SIG-M5 treated with dmso at 0.1 percent for 504 hours (cell line): ENCODE measurements at regions not wholly inside any gene's neighbourhood (a gene's known extent, or its start where the extent isn't known, plus 50 kb on each side); places are given as distances from the start of the nearest gene placed in this dataset.

Experiments used
- DNase-seq: peaks from one replicate; lab custom pipeline; 2025; ENCODE audit not compliant: unreplicated experiment; lab: John Stamatoyannopoulos, UW

GRCh38 chr4:177937041-177937440, 494.8 kb upstream of the AGA start:
- DNase-seq: no peak

GRCh38 chr4:177938226-177938625, 496.0 kb upstream of the AGA start:
- DNase-seq: no peak

GRCh38 chr4:177945268-177945667, 503.0 kb upstream of the AGA start:
- DNase-seq: no peak

DNA sequence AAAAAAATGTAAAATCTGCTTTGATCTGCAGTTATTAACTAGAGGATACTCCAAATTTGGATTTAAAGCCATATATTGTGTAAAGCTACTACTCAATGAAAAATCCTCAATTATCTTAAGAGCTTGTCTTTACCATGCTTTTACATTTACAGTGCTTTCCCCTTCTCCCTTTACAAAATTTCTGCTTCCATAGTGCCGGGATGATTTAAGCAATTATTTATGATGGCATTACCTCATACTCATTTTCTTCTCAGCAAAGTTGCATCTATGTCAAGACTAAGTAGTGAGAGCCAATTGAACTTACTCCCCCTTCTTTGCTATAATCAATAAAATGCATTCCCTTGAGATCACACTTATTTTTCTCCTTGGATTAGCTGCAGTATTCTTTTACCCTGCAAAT, 505.4 kb upstream of the AGA start:
- DNase-seq: no peak

DNA sequence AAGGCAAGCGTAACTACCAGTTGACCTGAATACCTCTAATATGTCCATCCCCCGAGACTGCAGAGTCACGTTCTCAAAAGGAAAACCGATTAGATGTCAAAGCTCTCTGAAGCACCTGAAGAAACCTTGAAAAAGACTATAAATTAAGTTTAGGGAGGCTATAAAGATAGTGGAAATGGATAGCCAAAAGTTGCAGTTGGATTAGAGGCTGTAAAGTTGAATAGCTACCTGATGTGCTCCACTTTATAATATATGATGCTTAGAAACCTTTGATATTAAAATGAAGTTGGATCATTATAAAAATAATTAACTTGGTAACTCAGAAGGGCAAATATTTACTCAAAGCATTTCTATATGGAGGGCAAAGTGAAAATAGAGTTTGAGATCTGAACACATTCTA, 506.6 kb upstream of the AGA start:
- no peak for DNase-seq

DNA sequence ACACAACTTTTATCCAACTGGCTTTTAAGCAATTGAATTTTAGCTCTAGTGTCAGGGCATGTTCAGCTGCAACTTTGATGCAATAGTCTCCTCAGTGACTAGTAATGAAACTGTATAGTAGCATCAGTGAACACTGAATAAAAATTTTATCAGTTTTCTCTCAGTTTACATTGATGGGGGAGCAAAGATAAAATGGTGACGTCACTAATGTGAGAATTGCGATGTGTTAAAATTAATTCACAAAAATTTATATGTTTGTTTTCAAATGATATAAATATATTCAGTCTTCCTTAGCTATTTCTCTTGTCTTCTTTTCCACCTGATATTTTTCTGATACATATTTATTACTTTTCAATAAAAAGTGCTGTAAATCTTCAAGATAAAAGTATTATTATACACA, 508.8 kb upstream of the AGA start:
- DNase-seq: no peak

DNA sequence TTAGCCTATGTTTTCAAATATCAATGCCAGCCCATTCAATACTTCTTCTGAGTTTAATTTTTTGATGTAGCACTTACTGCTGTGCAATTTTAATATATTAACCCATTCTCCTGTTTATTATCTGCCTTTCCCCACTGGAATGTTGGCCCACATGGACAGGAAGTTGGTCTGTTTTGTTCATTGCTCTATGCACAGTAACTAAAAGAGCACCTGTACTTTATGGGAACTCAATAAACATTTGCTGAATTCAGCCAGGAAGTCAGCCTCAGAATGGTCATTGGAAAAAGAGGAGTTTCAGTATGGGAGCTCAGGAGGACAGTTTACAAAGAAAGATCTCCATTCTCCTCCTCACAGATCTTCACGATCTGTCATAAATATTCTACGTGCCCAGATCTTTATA, 510.5 kb upstream of the AGA start:
- DNase-seq: no peak

GRCh38 chr4:177957596-177958360, 515.5 kb upstream of the AGA start:
- DNase-seq: no peak

GRCh38 chr4:177960566-177960965, 518.3 kb upstream of the AGA start:
- no peak for DNase-seq

DNA sequence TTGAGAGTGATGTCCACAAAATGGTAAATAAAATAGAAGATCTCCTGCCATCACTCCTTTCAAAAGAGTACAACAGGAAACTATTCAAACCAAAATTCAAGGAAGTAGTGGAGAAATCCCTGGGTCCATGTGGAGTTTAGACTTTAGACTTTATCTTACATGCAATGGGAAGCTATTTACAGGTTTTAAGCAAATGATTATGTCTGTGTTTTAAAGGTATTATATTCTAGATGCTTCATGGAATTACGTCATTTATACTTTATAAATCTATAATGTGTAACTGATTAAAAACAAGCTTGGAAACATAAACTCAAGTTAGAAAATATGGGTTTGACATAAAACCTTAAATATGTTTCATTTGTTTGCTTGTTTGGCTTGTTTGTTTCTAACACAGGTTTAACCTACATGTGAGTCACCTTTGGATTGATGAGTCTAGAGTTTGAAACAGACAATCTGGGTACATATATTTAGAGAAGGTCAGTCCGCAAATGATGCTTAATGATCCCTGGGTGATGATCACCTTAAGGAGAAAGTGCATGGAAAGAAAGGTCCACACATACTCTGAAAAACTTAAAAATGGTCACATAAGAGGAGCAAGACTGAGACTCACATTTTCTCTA, 519.6 kb upstream of the AGA start:
- DNase-seq: no peak

GRCh38 chr4:177964061-177964460, 521.8 kb upstream of the AGA start:
- no peak for DNase-seq

- no peak for DNase-seq
Measured at GRCh38 chr4:177964693-177965168, 522.5 kb upstream of the AGA start.

- DNase-seq: no peak
Measured at GRCh38 chr4:177967328-177967727, 525.1 kb upstream of the AGA start.

DNA sequence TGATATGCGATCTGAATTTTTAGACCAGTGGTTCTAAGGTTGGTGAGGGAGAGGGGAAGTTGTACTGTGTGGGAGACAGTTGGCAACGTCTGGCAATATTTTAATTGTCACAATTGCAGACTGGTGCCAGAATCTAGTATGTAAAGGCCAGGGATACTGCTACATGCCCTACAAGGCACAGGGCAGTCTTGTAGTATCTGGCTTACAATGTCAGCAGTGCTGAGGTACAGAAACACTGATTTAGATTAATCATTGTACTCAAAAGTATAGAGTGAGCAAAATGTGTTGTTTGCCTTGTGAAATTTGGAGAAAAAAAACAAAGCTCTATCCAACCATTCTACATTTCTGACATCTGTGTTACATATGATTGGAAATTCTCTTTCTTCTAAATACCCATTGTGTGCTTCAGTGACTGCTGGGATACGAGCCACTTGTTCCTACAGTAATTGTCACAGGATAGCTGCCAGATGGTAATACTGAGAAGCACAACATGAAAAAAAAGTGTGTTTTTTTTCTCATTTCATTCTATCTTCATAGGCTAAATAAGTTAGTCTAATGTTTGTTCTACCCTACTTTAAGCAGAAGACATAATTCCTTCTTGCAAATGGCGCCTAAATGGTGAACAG, 526.7 kb upstream of the AGA start:
- DNase-seq: no peak

DNA sequence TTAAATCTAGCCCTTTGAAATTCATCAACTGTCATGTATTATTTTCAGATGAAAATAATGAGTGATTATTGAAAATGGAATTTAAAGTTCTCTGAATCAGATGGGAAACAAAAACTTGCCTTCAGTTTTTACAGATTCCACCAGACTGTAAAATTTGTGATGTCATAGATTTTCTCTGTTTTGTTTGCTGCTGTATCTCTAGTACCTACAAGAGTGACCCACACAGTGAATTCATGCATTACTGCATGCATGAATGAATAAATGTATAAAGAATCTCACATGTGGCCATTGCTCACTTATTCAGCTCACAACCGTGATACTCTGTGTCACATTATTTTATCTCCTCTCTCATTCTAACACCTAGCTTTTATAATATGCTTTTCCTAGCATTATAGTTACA, 532.2 kb upstream of the AGA start:
- DNase-seq: no peak

DNA sequence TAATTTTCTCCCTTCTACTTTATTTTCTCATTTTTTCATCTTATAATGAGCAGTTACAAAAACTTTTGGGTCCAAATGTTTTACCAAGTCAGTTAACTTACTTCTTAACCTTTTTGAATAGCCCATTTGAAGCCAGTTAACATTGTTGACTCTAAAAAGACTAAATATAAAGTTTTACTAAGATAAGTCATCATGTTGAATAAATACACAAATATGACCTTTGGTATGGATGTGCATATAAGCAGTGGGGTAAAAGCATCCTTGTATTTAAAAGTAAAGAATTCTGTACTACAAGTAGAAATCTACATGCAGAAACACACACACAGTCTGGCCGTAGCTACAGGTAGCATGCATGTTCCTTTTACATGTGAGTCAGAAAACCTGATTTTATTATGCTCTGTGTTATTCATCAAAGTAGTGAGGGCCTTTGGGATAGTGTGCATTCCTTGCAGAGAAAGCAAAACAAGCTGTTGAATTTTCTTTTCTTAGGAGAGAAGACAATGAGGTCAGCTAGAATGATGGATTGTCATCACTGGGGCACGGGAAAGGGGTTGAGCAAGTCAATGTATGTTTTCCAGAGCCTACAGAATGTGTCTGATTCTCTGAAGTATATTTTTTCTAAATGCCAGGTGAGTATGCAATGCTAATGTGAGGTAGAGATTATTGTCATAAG, 533.2 kb upstream of the AGA start:
- DNase-seq: no peak

DNA sequence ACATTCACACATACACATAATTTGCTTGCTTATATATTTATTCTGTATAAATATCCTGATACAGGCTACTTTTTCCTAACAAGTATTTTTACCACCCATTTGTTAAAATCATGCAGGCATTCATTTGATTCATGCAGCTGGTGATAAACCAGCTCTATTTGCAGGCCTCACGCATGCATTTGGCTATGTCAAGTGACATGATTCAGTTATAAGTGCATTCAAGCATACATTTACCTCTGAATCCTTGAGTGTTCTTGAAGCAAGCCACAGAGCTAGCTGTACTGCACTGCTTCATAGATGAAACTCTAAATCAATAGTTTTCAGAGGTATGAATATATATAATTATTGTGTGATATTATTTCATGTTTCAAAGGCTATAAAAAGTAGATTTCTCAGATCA, 544.0 kb upstream of the AGA start:
- no peak for DNase-seq

DNA sequence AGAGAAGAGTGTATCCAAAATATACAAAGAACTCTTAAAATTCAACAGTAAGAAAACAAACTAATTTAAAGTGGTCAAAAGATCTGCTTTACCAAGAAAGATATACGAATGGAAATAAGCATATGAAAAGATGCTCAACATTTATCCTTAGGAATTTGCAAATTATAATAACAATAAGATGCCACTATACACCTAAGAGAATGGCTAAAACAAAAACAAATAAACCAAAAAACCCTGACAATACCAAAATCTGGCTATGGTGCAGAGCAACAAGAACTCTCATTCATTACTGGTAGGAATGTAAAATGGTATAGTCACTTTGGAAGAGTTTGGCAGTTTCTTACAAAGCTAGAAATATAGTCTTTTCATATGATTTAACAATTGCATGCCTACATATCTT, 545.7 kb upstream of the AGA start:
- DNase-seq: no peak

DNA sequence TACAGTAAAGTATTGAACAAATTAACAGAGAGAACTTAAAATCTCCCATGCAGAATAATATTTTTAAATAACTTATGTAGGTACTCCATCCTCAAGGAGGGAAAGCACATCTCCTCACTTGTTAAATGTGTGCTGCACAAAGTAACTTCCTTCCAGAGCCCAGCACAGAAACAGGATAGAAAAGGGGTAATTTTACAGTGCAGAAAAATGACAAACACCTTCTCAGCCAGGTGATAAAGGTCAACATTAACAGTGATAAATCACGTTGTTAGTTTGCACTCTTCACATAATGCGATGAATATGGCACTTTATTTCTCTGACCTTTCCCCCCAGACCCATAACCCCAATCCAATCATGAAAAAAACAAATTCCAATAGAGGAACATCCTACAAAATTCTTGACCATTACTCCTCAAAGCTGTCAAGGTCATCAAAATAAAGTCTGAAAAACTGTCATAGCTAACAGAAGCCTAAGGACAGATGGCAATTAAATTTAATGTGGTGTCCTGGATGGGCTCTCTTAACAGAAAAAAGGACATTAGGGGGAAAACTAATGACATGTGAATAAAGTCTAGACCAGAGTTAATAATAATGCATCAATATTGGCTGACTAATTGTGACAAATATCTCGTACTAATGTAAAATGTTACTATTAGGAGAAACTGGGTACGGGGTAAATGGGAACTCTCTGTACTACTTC, 547.4 kb upstream of the AGA start:
- DNase-seq: no peak

- no peak for DNase-seq
Measured at GRCh38 chr4:178003098-178003657, 560.9 kb upstream of the AGA start.

- DNase-seq: no peak
Measured at GRCh38 chr4:178010596-178010995, 568.4 kb upstream of the AGA start.
